ENCODE measurements at regions not wholly inside any gene's neighbourhood (a gene's known extent, or its start where the extent isn't known, plus 50 kb on each side); places are given as distances from the start of the nearest gene placed in this dataset.

DNA sequence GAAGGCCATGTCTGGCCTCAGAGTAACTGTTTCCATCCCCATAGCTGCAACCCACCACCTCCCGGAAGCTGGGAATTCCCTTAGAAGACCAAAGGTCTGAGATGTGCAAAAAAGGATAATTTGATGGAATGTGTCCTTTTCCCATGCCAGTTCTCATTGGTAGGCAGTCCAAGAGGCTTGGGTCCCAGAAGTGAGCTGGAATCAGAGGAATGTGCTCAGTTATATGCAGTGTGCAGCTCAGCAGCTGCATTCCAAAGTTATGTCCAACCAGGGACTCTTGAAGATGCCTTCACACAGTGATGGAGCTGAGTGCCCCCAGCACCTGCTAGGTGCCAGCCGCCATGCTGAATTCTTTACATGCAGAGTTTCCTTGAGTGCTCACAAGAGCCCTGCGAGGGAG, 583.9 kb upstream of the TBX3 start:
- no peak overlapping the region for H4K91ac ChIP-seq (ENCODE audit: low read depth, low read length)
- WGBS (ENCODE audit: extremely low coverage, insufficient coverage, insufficient read length) = no CpG with 5 or more reads among the region's 3 CpGs
- H4K8ac ChIP-seq (ENCODE audit: low read depth, low read length) = no peak overlapping the region
- no peak overlapping the region for H4K12ac ChIP-seq (ENCODE audit: low read depth, low read length)
- no peak overlapping the region for H3K14ac ChIP-seq (ENCODE audit: low read length)
- no peaks in the 10 kb centered on the region for H3K4me1 ChIP-seq (ENCODE audit: control insufficient read depth in 1 of 2, insufficient read depth in 2 of 2, low read length in 2 of 2)
- no peak overlapping the region for H3K27ac ChIP-seq (ENCODE audit: low read depth, low read length)
- H3K79me1 ChIP-seq (ENCODE audit: low read length) = no peaks in the 10 kb centered on the region
- no peak overlapping the region for H2AK5ac ChIP-seq (ENCODE audit: low read length)
- no peak overlapping the region for H3K18ac ChIP-seq (ENCODE audit: low read length)
- no peaks in the 10 kb centered on the region for H3K79me2 ChIP-seq (ENCODE audit: control insufficient read depth, insufficient read depth, low read length, poor library complexity)
- no peak overlapping the region for H3K4ac ChIP-seq (ENCODE audit: low read depth, low read length)
- no peak overlapping the region for H3K9ac ChIP-seq (ENCODE audit: low read length)
- no peak for DNase-seq
- no peak overlapping the region for H3K4me2 ChIP-seq (ENCODE audit: low read length)
- no peak overlapping the region for H3K4me3 ChIP-seq (ENCODE audit: low read depth, low read length)
- no peaks in the 10 kb centered on the region for H3K9me3 ChIP-seq (ENCODE audit: insufficient read depth, low read depth, low read length)
- H3K36me3 ChIP-seq (ENCODE audit: control insufficient read depth in 1 of 2, insufficient read depth in 2 of 2, low read length in 2 of 2) = no peaks in the 10 kb centered on the region
- no peak overlapping the region for H3K23ac ChIP-seq (ENCODE audit: low read length)
- H2BK5ac ChIP-seq (ENCODE audit: low read depth, low read length, poor library complexity) = no peak overlapping the region
- no peak overlapping the region for H2BK12ac ChIP-seq (ENCODE audit: low read length)
- H2BK120ac ChIP-seq (ENCODE audit: insufficient read depth, low read length, poor library complexity) = no peak overlapping the region
- H2AFZ ChIP-seq (ENCODE audit: insufficient read depth, low read length, poor library complexity) = no peak overlapping the region
- no peaks in the 10 kb centered on the region for H3K27me3 ChIP-seq (ENCODE audit: insufficient read depth, low read length)

DNA sequence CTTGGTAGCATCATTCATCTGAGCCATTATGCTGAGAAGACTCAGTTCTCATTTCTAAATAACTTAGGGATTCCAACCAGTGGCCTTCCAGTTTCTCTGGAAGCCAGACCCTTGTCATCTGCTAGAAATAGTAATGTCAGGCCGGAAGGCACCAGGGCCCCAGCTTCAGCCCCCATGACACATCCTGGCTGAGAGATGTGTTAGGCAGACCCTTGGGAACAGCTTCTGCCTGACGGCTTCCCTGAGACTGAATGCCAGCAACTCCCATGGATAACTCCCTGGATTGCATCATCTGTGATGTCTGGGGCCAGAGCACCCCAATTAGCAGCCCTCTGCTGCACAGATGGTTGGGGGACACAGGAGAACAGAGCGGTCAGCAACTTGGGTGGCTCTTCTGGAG, 583.5 kb upstream of the TBX3 start:
- no CpG with 5 or more reads among the region's 3 CpGs for WGBS (ENCODE audit: extremely low coverage, insufficient coverage, insufficient read length)
- no peak for DNase-seq
- Histone ChIP-seq H4K12ac (ENCODE audit: low read depth, low read length) (no peak overlapping the region), H4K91ac (ENCODE audit: low read depth, low read length) (no peak overlapping the region), H3K4me2 (ENCODE audit: low read length) (no peak overlapping the region), H3K36me3 (ENCODE audit: control insufficient read depth in 1 of 2, insufficient read depth in 2 of 2, low read length in 2 of 2) (no peaks in the 10 kb centered on the region), H2BK12ac (ENCODE audit: low read length) (no peak overlapping the region), H3K18ac (ENCODE audit: low read length) (no peak overlapping the region), H3K4me3 (ENCODE audit: low read depth, low read length) (no peak overlapping the region), H3K14ac (ENCODE audit: low read length) (no peak overlapping the region), H3K79me1 (ENCODE audit: low read length) (no peaks in the 10 kb centered on the region), H3K4ac (ENCODE audit: low read depth, low read length) (no peak overlapping the region), H3K9me3 (ENCODE audit: insufficient read depth, low read depth, low read length) (no peaks in the 10 kb centered on the region), H2BK5ac (ENCODE audit: low read depth, low read length, poor library complexity) (no peak overlapping the region), H2AFZ (ENCODE audit: insufficient read depth, low read length, poor library complexity) (no peak overlapping the region), H3K4me1 (ENCODE audit: control insufficient read depth in 1 of 2, insufficient read depth in 2 of 2, low read length in 2 of 2) (no peaks in the 10 kb centered on the region), H4K8ac (ENCODE audit: low read depth, low read length) (no peak overlapping the region), H3K23ac (ENCODE audit: low read length) (no peak overlapping the region), H2BK120ac (ENCODE audit: insufficient read depth, low read length, poor library complexity) (no peak overlapping the region), H3K27ac (ENCODE audit: low read depth, low read length) (no peak overlapping the region), H3K79me2 (ENCODE audit: control insufficient read depth, insufficient read depth, low read length, poor library complexity) (no peaks in the 10 kb centered on the region), H3K27me3 (ENCODE audit: insufficient read depth, low read length) (no peaks in the 10 kb centered on the region), H2AK5ac (ENCODE audit: low read length) (no peak overlapping the region), H3K9ac (ENCODE audit: low read length) (no peak overlapping the region)

DNA sequence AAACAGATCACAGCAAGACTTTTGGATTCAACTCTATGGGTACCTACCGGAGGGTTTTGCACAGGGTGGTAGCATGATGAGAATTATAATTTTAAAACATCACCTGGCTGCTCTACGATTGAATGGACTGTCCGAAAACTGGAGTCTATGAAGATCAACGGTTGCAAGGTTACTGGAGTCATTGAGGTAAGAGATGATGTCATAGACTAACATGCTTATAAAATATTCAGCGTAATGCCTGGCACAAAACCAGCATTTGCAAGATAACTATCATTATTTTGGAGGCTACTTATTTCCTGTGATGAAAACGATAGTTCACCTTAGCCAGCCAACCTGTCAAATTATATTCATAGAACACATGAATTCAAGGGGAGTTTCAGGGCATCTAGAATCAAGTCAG, 580.6 kb upstream of the TBX3 start:
- no peak overlapping the region for H3K23ac ChIP-seq (ENCODE audit: low read length)
- peaks cover 6 to 8% of the 10 kb centered on the region in 2 experiments for H3K4me1 ChIP-seq (ENCODE audit: control insufficient read depth in 1 of 2, insufficient read depth in 2 of 2, low read length in 2 of 2)
- H4K91ac ChIP-seq (ENCODE audit: low read depth, low read length) = no peak overlapping the region
- H3K36me3 ChIP-seq (ENCODE audit: control insufficient read depth in 1 of 2, insufficient read depth in 2 of 2, low read length in 2 of 2) = no peaks in the 10 kb centered on the region
- no peak overlapping the region for H3K4me2 ChIP-seq (ENCODE audit: low read length)
- no CpG with 5 or more reads among the region's 6 CpGs for WGBS (ENCODE audit: extremely low coverage, insufficient coverage, insufficient read length)
- no peak overlapping the region for H3K27ac ChIP-seq (ENCODE audit: low read depth, low read length)
- H3K4ac ChIP-seq (ENCODE audit: low read depth, low read length) = no peak overlapping the region
- H3K79me2 ChIP-seq (ENCODE audit: control insufficient read depth, insufficient read depth, low read length, poor library complexity) = no peaks in the 10 kb centered on the region
- no peak overlapping the region for H2BK12ac ChIP-seq (ENCODE audit: low read length)
- no peaks in the 10 kb centered on the region for H3K27me3 ChIP-seq (ENCODE audit: insufficient read depth, low read length)
- no peak overlapping the region for H4K12ac ChIP-seq (ENCODE audit: low read depth, low read length)
- no peak overlapping the region for H3K14ac ChIP-seq (ENCODE audit: low read length)
- no peak overlapping the region for H3K9ac ChIP-seq (ENCODE audit: low read length)
- H2AFZ ChIP-seq (ENCODE audit: insufficient read depth, low read length, poor library complexity) = no peak overlapping the region
- no peaks in the 10 kb centered on the region for H3K9me3 ChIP-seq (ENCODE audit: insufficient read depth, low read depth, low read length)
- H2AK5ac ChIP-seq (ENCODE audit: low read length) = no peak overlapping the region
- no peak overlapping the region for H2BK120ac ChIP-seq (ENCODE audit: insufficient read depth, low read length, poor library complexity)
- no peak overlapping the region for H3K18ac ChIP-seq (ENCODE audit: low read length)
- H3K79me1 ChIP-seq (ENCODE audit: low read length) = no peaks in the 10 kb centered on the region
- H2BK5ac ChIP-seq (ENCODE audit: low read depth, low read length, poor library complexity) = no peak overlapping the region
- H4K8ac ChIP-seq (ENCODE audit: low read depth, low read length) = no peak overlapping the region
- DNase-seq = no peak
- no peak overlapping the region for H3K4me3 ChIP-seq (ENCODE audit: low read depth, low read length)

DNA sequence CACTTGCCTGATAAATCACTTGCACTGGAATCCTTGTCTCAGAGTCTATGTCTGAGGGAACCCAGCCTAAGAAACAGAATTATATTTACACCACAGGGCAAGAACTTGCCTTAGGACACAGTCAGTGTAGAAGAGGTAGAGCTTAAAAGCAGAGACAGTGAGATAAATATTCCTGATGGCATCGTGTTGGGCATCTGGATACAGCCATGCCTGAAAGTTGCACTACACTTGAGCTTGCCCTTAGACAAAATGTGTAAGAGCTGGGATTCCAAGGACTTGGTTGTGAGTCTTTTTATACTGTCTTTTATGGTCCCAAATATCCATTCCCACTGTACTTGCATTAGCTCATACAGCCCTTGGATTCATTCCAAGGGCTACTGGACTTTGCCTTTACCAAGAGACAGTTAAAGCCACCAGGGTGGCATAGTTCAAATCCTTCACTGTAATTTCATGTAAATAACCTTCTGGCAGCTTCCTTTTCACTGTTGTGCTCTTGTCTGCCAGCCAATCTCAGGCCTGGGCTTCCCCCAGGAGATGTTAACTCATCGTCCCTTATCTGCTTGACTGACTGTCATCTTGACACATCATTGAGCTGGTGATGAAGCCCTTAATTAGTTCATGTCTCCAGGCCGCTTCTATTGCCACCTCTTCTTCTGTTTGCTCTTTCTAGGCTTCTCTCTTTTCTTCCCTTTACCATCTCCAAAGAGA, 577.9 kb upstream of the TBX3 start:
- H3K27ac ChIP-seq (ENCODE audit: low read depth, low read length) = no peak overlapping the region
- H3K36me3 ChIP-seq (ENCODE audit: control insufficient read depth in 1 of 2, insufficient read depth in 2 of 2, low read length in 2 of 2) = no peaks in the 10 kb centered on the region
- no peak overlapping the region for H3K9ac ChIP-seq (ENCODE audit: low read length)
- no peaks in the 10 kb centered on the region for H3K9me3 ChIP-seq (ENCODE audit: insufficient read depth, low read depth, low read length)
- H3K4me2 ChIP-seq (ENCODE audit: low read length) = no peak overlapping the region
- H2BK5ac ChIP-seq (ENCODE audit: low read depth, low read length, poor library complexity) = no peak overlapping the region
- H3K4me1 ChIP-seq (ENCODE audit: control insufficient read depth in 1 of 2, insufficient read depth in 2 of 2, low read length in 2 of 2) = peaks cover 6 to 8% of the 10 kb centered on the region in 2 experiments
- no peak overlapping the region for H4K8ac ChIP-seq (ENCODE audit: low read depth, low read length)
- no peak overlapping the region for H2AFZ ChIP-seq (ENCODE audit: insufficient read depth, low read length, poor library complexity)
- H2BK120ac ChIP-seq (ENCODE audit: insufficient read depth, low read length, poor library complexity) = no peak overlapping the region
- H3K18ac ChIP-seq (ENCODE audit: low read length) = no peak overlapping the region
- H4K12ac ChIP-seq (ENCODE audit: low read depth, low read length) = no peak overlapping the region
- no peak overlapping the region for H3K14ac ChIP-seq (ENCODE audit: low read length)
- no peaks in the 10 kb centered on the region for H3K79me2 ChIP-seq (ENCODE audit: control insufficient read depth, insufficient read depth, low read length, poor library complexity)
- H2BK12ac ChIP-seq (ENCODE audit: low read length) = no peak overlapping the region
- no peaks in the 10 kb centered on the region for H3K27me3 ChIP-seq (ENCODE audit: insufficient read depth, low read length)
- no peak overlapping the region for H2AK5ac ChIP-seq (ENCODE audit: low read length)
- H3K23ac ChIP-seq (ENCODE audit: low read length) = no peak overlapping the region
- H3K79me1 ChIP-seq (ENCODE audit: low read length) = no peaks in the 10 kb centered on the region
- H4K91ac ChIP-seq (ENCODE audit: low read depth, low read length) = no peak overlapping the region
- DNase-seq = peak in 1 of 2 donors; percentile 2
- no peak overlapping the region for H3K4me3 ChIP-seq (ENCODE audit: low read depth, low read length)
- no peak overlapping the region for H3K4ac ChIP-seq (ENCODE audit: low read depth, low read length)
- WGBS (ENCODE audit: extremely low coverage, insufficient coverage, insufficient read length) = no CpG with 5 or more reads among the region's 3 CpGs

Measured in trophoblast cell (in vitro differentiated cells and primary cell).